ENCODE measurements at regions not wholly inside any gene's neighbourhood (a gene's known extent, or its start where the extent isn't known, plus 50 kb on each side); places are given as distances from the start of the nearest gene placed in this dataset.

DNA sequence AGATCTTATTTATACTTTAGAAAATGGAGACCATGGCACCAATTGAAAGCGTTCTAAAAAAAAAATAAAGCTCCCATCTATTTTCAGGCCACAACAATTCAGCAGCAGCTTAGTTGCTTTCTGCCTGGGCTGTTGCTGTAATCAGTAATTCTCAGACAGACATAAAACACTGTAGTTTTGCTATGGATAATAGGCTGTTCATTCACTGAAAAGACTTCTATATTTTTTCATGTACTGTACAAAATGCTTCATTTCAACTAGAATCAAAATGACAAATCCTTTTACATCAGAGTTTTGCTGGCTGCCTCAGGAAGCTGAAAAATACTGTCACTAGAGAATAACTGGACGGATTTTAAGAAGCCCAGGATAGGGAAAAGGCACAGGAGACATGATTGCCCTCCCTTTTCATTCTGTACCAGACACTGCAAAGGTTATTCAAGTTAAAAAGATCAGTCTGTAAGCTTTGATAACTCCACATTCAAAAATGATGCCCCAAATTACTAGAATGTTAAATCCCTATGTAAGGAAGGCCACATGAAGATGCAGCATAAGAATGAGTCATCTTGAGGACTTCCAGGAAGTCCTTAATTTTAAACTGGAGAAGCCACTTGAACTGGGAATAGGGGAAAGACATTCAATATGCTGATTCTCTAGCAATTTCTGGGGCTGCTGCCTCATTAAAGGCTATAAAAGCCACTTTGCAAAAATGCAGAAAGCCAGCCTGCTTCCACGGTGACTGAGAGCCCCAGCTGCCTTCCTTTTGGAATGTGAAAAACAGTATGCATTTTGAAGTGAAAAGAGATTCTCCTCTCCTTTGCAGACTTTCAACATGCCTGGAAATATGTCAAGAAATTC is 403.2 kb upstream of the RASGEF1B start:
- Histone ChIP-seq H3K27me3 (ENCODE audit: control insufficient read depth, insufficient read depth, low read length) (no peaks in the 10 kb centered on the region), H3K27ac (ENCODE audit: low read length) (no peak overlapping the region), H3K9me3 (ENCODE audit: control insufficient read depth, low read depth, low read length) (peaks cover 15% of the 10 kb centered on the region), H3K36me3 (ENCODE audit: control insufficient read depth, insufficient read depth, low read length) (no peaks in the 10 kb centered on the region), H3K4me1 (ENCODE audit: control insufficient read depth, insufficient read depth, low read length) (peaks cover 10% of the 10 kb centered on the region), H3K4me3 (ENCODE audit: low read length) (no peak overlapping the region)
- WGBS (ENCODE audit: insufficient coverage, low lambda C conversion rate) = 20% methylated on average over 1 of the region's 3 CpGs
- no peak for DNase-seq

DNA sequence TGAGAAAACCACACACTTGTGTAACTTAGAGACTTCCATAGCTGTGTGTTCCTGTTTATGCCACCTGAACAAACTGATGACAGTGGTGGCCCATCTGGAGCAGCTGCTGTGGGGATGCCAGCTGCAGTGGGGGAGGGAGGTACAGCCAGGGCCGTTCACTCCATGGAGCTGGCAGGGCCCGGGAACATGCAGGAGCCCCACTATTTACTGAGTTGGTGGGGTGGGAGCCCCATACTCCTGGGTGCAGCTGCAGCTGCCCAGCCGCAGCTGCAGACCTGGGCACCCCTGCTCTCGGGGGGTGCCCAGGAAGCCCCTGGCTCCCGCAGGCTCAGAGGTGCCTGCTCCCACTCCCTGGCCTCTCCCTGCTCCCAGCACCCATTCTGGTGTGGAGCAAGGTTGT is 398.6 kb upstream of the RASGEF1B start:
- Histone ChIP-seq H3K4me1 (ENCODE audit: control insufficient read depth, insufficient read depth, low read length) (peaks cover 2% of the 10 kb centered on the region), H3K4me3 (ENCODE audit: low read length) (no peak overlapping the region), H3K36me3 (ENCODE audit: control insufficient read depth, insufficient read depth, low read length) (peaks cover 2% of the 10 kb centered on the region), H3K9me3 (ENCODE audit: control insufficient read depth, low read depth, low read length) (peaks cover 18% of the 10 kb centered on the region), H3K27me3 (ENCODE audit: control insufficient read depth, insufficient read depth, low read length) (no peaks in the 10 kb centered on the region), H3K27ac (ENCODE audit: low read length) (no peak overlapping the region)
- no peak for DNase-seq
- WGBS (ENCODE audit: insufficient coverage, low lambda C conversion rate) = no CpG with 5 or more reads among the region's 5 CpGs

DNA sequence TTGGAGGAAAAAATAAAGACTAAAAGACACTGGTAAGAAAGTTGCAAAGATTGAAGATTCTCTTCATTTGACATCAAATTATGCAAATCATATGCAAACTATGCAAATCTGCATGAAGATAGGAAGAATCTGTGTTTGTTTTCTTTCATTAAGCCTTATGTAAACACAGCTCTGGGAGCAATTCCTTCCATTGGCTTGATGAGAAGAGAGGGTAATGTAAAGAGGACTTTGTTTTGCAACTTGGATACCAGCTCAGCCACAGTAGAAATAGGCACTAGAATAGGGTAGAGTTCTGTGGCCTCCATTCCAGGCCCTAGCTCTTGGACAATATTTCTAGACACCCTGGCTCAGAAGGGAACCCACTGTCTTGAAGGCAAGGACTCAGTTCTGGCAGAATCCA is 388.4 kb upstream of the RASGEF1B start:
- Histone ChIP-seq H3K9me3 (ENCODE audit: control insufficient read depth, low read depth, low read length) (peaks cover 9% of the 10 kb centered on the region), H3K27ac (ENCODE audit: low read length) (no peak overlapping the region), H3K27me3 (ENCODE audit: control insufficient read depth, insufficient read depth, low read length) (no peaks in the 10 kb centered on the region), H3K4me3 (ENCODE audit: low read length) (no peak overlapping the region), H3K4me1 (ENCODE audit: control insufficient read depth, insufficient read depth, low read length) (no peaks in the 10 kb centered on the region), H3K36me3 (ENCODE audit: control insufficient read depth, insufficient read depth, low read length) (no peaks in the 10 kb centered on the region)
- DNase-seq = no peak

DNA sequence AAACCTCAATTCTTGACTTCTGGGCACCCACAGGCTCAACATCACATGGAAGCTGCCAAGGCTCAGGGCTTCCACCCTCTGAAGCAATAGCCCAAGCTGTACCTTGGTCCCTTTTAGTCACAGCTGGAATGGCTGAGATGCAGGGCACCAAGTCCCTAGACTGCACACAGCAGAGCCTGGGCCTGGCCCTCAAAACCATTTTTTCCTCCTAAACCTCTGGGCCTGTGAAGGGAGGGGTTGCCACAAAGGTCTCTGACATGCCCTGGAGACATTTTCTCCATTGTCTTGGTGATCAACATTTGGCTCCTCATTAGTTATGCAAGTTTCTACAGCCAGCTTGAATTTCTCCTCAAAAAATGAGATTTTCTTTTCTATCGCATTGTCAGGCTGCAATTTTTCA is 382.7 kb upstream of the RASGEF1B start:
- Histone ChIP-seq H3K27me3 (ENCODE audit: control insufficient read depth, insufficient read depth, low read length) (no peaks in the 10 kb centered on the region), H3K36me3 (ENCODE audit: control insufficient read depth, insufficient read depth, low read length) (no peaks in the 10 kb centered on the region), H3K4me3 (ENCODE audit: low read length) (no peak overlapping the region), H3K4me1 (ENCODE audit: control insufficient read depth, insufficient read depth, low read length) (no peaks in the 10 kb centered on the region), H3K27ac (ENCODE audit: low read length) (no peak overlapping the region), H3K9me3 (ENCODE audit: control insufficient read depth, low read depth, low read length) (peaks cover 9% of the 10 kb centered on the region)
- DNase-seq = no peak
- 100% methylated on average over 1 of the region's 1 CpG for WGBS (ENCODE audit: insufficient coverage, low lambda C conversion rate)

DNA sequence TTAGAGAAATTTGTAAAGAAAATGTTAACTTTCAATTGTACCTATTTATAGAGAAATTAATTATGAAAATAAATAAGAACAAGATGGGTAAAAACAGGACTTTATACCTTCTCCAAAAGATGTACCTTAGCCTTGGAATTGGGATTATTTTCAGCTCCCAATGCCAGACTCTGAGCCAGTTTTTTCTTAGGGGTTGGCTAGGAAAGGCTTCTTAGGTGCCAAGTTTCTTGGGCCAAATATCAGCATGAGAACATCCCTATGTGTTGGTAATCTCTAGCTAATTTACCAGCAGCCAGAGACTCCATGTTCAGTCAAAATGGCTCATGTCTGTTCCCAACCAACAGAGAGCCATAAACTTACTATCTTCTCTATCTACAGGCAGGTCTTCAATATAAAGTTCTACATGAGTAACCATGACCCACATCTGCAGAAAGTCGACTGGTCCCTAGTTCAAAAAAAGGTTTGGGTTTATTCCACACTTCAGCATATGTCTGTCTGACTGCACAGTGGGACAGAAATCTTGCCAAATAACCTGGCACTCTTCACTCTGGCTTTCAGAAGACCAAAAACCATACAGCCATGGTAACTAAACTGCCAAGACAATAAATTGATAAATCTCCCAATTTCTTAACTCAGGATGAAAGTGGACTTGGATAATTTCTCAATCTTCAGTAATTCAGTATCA is 380.5 kb upstream of the RASGEF1B start:
- H3K27ac ChIP-seq (ENCODE audit: low read length) = no peak overlapping the region
- DNase-seq = no peak
- no peaks in the 10 kb centered on the region for H3K36me3 ChIP-seq (ENCODE audit: control insufficient read depth, insufficient read depth, low read length)
- H3K27me3 ChIP-seq (ENCODE audit: control insufficient read depth, insufficient read depth, low read length) = no peaks in the 10 kb centered on the region
- peaks cover 3% of the 10 kb centered on the region for H3K4me1 ChIP-seq (ENCODE audit: control insufficient read depth, insufficient read depth, low read length)
- WGBS (ENCODE audit: insufficient coverage, low lambda C conversion rate) = no CpG with 5 or more reads among the region's 1 CpG
- peaks cover 9% of the 10 kb centered on the region for H3K9me3 ChIP-seq (ENCODE audit: control insufficient read depth, low read depth, low read length)
- H3K4me3 ChIP-seq (ENCODE audit: low read length) = no peak overlapping the region

DNA sequence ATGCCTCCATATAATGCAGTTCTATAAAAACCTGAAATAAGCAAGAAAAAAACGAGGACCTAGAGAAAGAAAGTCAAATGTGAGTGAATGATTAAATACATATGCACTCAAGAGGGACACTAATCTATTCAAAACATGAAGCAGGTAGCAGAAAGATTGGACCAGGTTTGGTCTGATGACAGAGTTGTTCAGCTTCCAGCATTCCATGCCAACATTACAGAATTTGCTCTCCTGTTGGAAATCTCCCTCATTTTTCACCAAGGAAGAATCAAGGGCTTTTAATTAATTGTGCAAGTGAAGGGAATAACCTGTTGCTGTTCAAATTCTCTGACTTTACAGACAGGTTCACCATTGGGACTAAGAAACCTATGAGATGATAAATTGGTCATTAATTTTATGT is 379.0 kb upstream of the RASGEF1B start:
- H3K9me3 ChIP-seq (ENCODE audit: control insufficient read depth, low read depth, low read length) = peaks cover 9% of the 10 kb centered on the region
- no peaks in the 10 kb centered on the region for H3K36me3 ChIP-seq (ENCODE audit: control insufficient read depth, insufficient read depth, low read length)
- H3K27ac ChIP-seq (ENCODE audit: low read length) = no peak overlapping the region
- WGBS (ENCODE audit: insufficient coverage, low lambda C conversion rate) = 90% methylated on average over 1 of the region's 1 CpG
- H3K4me1 ChIP-seq (ENCODE audit: control insufficient read depth, insufficient read depth, low read length) = peaks cover 12% of the 10 kb centered on the region
- no peaks in the 10 kb centered on the region for H3K27me3 ChIP-seq (ENCODE audit: control insufficient read depth, insufficient read depth, low read length)
- no peak for DNase-seq
- no peak overlapping the region for H3K4me3 ChIP-seq (ENCODE audit: low read length)

DNA sequence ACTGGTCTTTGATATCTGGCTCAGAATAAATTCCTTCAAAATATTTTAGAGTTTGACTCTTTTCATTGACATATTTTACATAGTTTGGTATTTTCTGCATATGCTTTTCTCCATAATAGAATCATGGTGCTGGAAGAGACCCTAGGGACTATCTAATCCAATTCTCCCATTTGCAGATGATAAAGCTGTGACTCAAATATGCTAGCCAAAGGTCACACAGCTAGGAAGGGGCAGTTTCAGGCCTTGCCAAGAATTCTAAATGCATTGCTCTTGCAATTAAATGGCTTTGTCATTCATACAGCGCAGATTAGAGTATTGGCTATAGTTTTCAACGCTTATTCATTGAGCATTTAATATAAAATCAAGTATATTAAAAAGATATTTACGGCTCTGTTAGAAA is 374.1 kb upstream of the RASGEF1B start:
- DNase-seq = peak in 1 of 2 donors; percentile 32
- no peaks in the 10 kb centered on the region for H3K36me3 ChIP-seq (ENCODE audit: control insufficient read depth, insufficient read depth, low read length)
- peaks cover 20% of the 10 kb centered on the region for H3K4me1 ChIP-seq (ENCODE audit: control insufficient read depth, insufficient read depth, low read length)
- no peak overlapping the region for H3K4me3 ChIP-seq (ENCODE audit: low read length)
- WGBS (ENCODE audit: insufficient coverage, low lambda C conversion rate) = 54% methylated on average over 3 of the region's 3 CpGs
- no peaks in the 10 kb centered on the region for H3K27me3 ChIP-seq (ENCODE audit: control insufficient read depth, insufficient read depth, low read length)
- H3K9me3 ChIP-seq (ENCODE audit: control insufficient read depth, low read depth, low read length) = no peaks in the 10 kb centered on the region
- H3K27ac ChIP-seq (ENCODE audit: low read length) = peak overlapping the region; percentile 25

DNA sequence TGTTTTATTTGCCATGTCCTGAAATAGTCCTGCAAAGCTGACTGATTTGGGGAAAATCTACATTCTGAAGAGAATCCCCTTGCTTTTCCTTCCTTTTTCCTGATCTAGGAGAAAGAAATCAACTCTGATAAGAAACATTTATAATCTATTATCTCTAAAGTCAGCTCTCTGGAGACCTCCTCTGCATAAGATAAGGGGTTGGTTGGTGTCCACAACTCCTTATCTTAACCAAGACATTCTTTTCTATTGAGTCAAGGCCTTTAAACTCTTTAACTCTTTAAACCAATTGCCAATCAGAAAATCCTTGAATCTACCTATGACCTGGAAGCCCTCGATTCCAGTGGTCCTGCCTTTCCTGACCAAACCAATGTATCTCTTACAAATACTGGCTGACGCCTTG is 373.6 kb upstream of the RASGEF1B start:
- no CpG with 5 or more reads among the region's 2 CpGs for WGBS (ENCODE audit: insufficient coverage, low lambda C conversion rate)
- H3K27me3 ChIP-seq (ENCODE audit: control insufficient read depth, insufficient read depth, low read length) = no peaks in the 10 kb centered on the region
- H3K4me3 ChIP-seq (ENCODE audit: low read length) = no peak overlapping the region
- peak overlapping the region; percentile 25 for H3K27ac ChIP-seq (ENCODE audit: low read length)
- no peaks in the 10 kb centered on the region for H3K36me3 ChIP-seq (ENCODE audit: control insufficient read depth, insufficient read depth, low read length)
- peak in 1 of 2 donors; percentile 27 for DNase-seq
- H3K4me1 ChIP-seq (ENCODE audit: control insufficient read depth, insufficient read depth, low read length) = peaks cover 20% of the 10 kb centered on the region
- H3K9me3 ChIP-seq (ENCODE audit: control insufficient read depth, low read depth, low read length) = no peaks in the 10 kb centered on the region

DNA sequence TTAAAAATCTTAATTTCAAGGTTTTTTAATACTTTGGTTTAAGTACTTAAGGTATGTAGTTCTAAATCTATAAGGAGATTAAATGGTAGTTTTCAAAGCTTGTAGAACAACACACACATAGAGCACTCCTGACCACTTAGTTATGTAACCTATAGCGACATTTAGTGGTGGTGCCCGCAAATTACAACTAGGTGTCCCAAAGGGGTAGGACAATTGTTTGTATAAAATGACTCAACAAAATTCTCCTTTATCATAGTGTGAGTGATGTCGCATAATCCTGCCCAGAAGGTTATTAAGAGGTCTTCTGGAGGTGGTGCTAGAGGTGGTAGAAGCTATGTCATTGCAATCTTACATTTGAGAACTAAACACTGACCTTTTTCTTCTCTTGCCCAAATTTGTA is 373.0 kb upstream of the RASGEF1B start:
- Histone ChIP-seq H3K27ac (ENCODE audit: low read length) (peak overlapping the region; percentile 25), H3K9me3 (ENCODE audit: control insufficient read depth, low read depth, low read length) (no peaks in the 10 kb centered on the region), H3K4me1 (ENCODE audit: control insufficient read depth, insufficient read depth, low read length) (peaks cover 20% of the 10 kb centered on the region), H3K27me3 (ENCODE audit: control insufficient read depth, insufficient read depth, low read length) (no peaks in the 10 kb centered on the region), H3K4me3 (ENCODE audit: low read length) (no peak overlapping the region), H3K36me3 (ENCODE audit: control insufficient read depth, insufficient read depth, low read length) (no peaks in the 10 kb centered on the region)
- WGBS (ENCODE audit: insufficient coverage, low lambda C conversion rate) = no CpG with 5 or more reads among the region's 3 CpGs
- peak; percentile 72 to 80 for DNase-seq

DNA sequence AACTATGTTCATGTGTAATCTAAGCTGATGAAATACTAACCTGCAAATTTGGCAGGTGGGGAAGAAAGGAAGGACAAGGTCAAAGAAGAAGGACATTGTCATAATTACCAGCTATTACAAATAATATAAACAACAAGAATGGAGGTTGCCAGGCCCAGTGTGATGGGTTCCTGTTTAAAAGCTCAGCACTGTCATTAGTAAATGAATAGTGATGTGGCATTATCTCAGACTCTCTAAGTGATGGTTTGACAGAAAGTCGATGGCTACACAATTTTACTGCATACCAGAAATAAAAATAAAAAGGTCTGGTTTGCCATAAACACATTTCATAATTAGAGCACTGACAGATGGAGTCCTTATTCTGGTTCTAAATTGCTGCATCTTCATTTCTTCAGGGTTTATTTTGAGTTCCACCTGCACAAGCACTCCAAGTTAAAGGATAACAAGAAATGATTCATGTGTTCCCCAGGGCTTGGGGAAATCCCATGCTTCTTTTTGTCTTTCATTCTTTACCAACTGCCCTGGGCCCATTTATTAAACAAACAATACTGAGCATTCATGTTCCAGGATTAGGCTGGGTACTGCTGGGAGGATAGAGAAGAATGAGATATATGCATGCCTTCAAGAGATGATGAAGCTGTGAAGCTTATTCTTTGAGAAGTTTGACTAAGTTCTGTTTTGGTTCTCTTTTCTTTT is 367.8 kb upstream of the RASGEF1B start:
- WGBS (ENCODE audit: insufficient coverage, low lambda C conversion rate) = 63% methylated on average over 1 of the region's 1 CpG
- no peak for DNase-seq
- no peak overlapping the region for H3K27ac ChIP-seq (ENCODE audit: low read length)
- no peak overlapping the region for H3K4me3 ChIP-seq (ENCODE audit: low read length)
- H3K9me3 ChIP-seq (ENCODE audit: control insufficient read depth, low read depth, low read length) = no peaks in the 10 kb centered on the region
- no peaks in the 10 kb centered on the region for H3K4me1 ChIP-seq (ENCODE audit: control insufficient read depth, insufficient read depth, low read length)
- H3K27me3 ChIP-seq (ENCODE audit: control insufficient read depth, insufficient read depth, low read length) = no peaks in the 10 kb centered on the region
- H3K36me3 ChIP-seq (ENCODE audit: control insufficient read depth, insufficient read depth, low read length) = no peaks in the 10 kb centered on the region
